Psoas muscle (tissue), 7 donors: ENCODE measurements at regions not wholly inside any gene's neighbourhood (a gene's known extent, or its start where the extent isn't known, plus 50 kb on each side); places are given as distances from the start of the nearest gene placed in this dataset.

Experiments
- ATAC-seq, 4 donors: fragments of 200-7000 bp; cut with Tn5 transposase; one replicate each; pipeline ENCODE4 v1.9.1; 2020; ENCODE audit warnings: moderate library complexity in 3 of 4, mild to moderate bottlenecking in 2 of 4
- DNase-seq, 2 donors: peaks; one replicate each; pipeline ENCODE4 v3.0.0-alpha.2; 2020
- H3K27ac ChIP-seq: fragments of 200-600 bp; one replicate; pipeline ENCODE4 v1.8.0; 2022
- H3K27me3 ChIP-seq, 3 donors: fragments of 200-600 bp in 1 of 3; one replicate each; pipeline versions ENCODE4 v1.6.1 to v1.8.0; 2013 to 2022; ENCODE audit warnings: low read length in 2 of 3, mild to moderate bottlenecking in 2 of 3, moderate library complexity in 1 of 3; ENCODE audit not compliant: insufficient read depth in 3 of 3
- H3K36me3 ChIP-seq, 2 donors: fragments of 200-600 bp in 1 of 2; one replicate each; pipeline versions ENCODE4 v1.6.1 to v1.8.0; 2013 to 2022; ENCODE audit warnings: low read depth in 1 of 2, mild to moderate bottlenecking in 1 of 2, moderate library complexity in 1 of 2; ENCODE audit not compliant: insufficient read depth in 1 of 2
- H3K4me1 ChIP-seq: fragments of 200-600 bp; one replicate; pipeline ENCODE4 v1.8.0; 2022
- H3K4me3 ChIP-seq: fragments of 200-600 bp; one replicate; pipeline ENCODE4 v1.8.0; 2022; ENCODE audit warnings: mild to moderate bottlenecking
- H3K9me3 ChIP-seq: fragments of 200-600 bp; one replicate; pipeline ENCODE4 v1.8.0; 2022
- WGBS, 3 donors: extraction: QIAGEN DNeasy Blood & Tissue Kit; methylation state at CpG; one replicate each; pipeline versions ENCODE4 v1.1.6 to v1.1.7; 2013; 5-methylcytosine and 5-hydroxymethylcytosine counted together
- intact Hi-C, 2 donors: fragments of 100-400 bp; cut with DNase I; formaldehyde crosslinking; loops; one replicate each; pipeline versions ENCODE4 v1.11.0 to v1.14.2; 2022
- TF ChIP-seq, protein P1 (sequence below): fragments of 200-600 bp; IDR thresholded peaks from one replicate; pipeline ENCODE4 v1.8.0; 2022; ENCODE audit warnings: antibody characterized with exemption
- donor health status: healthy with polysubstance abuse.
- donor health status: DM: no; HTN: no; CAD: no; lungs with moderate emphysema.
- donor health status: Bipolar disorder and iron deficiency.
- donor health status: healthy.
- donor health status: DM: yes; HTN: yes; CAD: no.
- donor health status: DM: no; HTN: no; CAD: no.
- donor health status: DM: yes; HTN: yes; CAD: no.

- no peaks in the 10 kb centered on the region for H3K36me3 ChIP-seq
- H3K27me3 ChIP-seq = no peaks in the 10 kb centered on the region
- H3K9me3 ChIP-seq = no peaks in the 10 kb centered on the region
- no peak overlapping the region for H3K27ac ChIP-seq
- intact Hi-C loops = no loop called here
- TF ChIP-seq, protein P1, sequence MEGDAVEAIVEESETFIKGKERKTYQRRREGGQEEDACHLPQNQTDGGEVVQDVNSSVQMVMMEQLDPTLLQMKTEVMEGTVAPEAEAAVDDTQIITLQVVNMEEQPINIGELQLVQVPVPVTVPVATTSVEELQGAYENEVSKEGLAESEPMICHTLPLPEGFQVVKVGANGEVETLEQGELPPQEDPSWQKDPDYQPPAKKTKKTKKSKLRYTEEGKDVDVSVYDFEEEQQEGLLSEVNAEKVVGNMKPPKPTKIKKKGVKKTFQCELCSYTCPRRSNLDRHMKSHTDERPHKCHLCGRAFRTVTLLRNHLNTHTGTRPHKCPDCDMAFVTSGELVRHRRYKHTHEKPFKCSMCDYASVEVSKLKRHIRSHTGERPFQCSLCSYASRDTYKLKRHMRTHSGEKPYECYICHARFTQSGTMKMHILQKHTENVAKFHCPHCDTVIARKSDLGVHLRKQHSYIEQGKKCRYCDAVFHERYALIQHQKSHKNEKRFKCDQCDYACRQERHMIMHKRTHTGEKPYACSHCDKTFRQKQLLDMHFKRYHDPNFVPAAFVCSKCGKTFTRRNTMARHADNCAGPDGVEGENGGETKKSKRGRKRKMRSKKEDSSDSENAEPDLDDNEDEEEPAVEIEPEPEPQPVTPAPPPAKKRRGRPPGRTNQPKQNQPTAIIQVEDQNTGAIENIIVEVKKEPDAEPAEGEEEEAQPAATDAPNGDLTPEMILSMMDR = no peak
- H3K4me3 ChIP-seq = no peak overlapping the region
- DNase-seq (no peak), ATAC-seq (no peak)
- no peaks in the 10 kb centered on the region for H3K4me1 ChIP-seq
- WGBS, 3 donors = 74 to 76% (median 75%) methylated on average over 4 of the region's 4 CpGs
These were observed 383.3 kb upstream of the ROBO2 start for GRCh38 chr3:76656531-76657070.

DNA sequence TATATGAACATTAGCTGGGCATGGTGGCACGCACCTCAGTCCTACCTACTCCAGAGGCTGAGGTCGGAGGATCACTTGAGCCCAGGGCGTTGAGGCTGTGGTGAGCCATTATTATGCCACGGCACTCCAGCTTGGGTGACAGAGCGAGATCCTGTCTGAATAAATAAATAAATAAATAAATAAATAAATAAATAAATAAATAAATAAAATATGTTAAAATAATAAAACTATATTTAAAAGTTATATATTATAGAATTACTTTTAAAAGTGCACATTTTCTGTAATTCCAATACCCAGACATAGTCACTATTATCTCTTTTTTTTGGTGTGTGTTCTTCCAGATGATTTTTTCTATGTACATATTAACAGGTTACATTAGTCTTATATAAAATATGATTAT is 382.0 kb upstream of the ROBO2 start:
- no peak for ATAC-seq
- H3K27ac ChIP-seq = no peak overlapping the region
- WGBS, 3 donors = 94 to 97% (median 96%) methylated on average over 5 of the region's 5 CpGs
- H3K27me3 ChIP-seq = no peaks in the 10 kb centered on the region
- H3K9me3 ChIP-seq = no peaks in the 10 kb centered on the region
- no peaks in the 10 kb centered on the region for H3K36me3 ChIP-seq
- DNase-seq = no peak
- no peak overlapping the region for H3K4me3 ChIP-seq
- intact Hi-C loops = no loop called here
- no peaks in the 10 kb centered on the region for H3K4me1 ChIP-seq
- TF ChIP-seq, protein P1 = no peak

GRCh38 chr3:76661527-76662250 is 378.2 kb upstream of the ROBO2 start:
- no peak overlapping the region for H3K4me3 ChIP-seq
- no peak for ATAC-seq
- no peak overlapping the region for H3K27ac ChIP-seq
- TF ChIP-seq, protein P1 = no peak
- 68 to 81% (median 75%) methylated on average over 3 of the region's 3 CpGs for WGBS, 3 donors
- intact Hi-C loops = no loop called here
- H3K36me3 ChIP-seq = no peaks in the 10 kb centered on the region
- no peaks in the 10 kb centered on the region for H3K9me3 ChIP-seq
- no peaks in the 10 kb centered on the region for H3K27me3 ChIP-seq
- H3K4me1 ChIP-seq = no peaks in the 10 kb centered on the region
- DNase-seq = no peak

- no peaks in the 10 kb centered on the region for H3K4me1 ChIP-seq
- H3K27ac ChIP-seq = no peak overlapping the region
- H3K9me3 ChIP-seq = no peaks in the 10 kb centered on the region
- 73 to 79% (median 78%) methylated on average over 3 of the region's 3 CpGs for WGBS, 3 donors
- no peaks in the 10 kb centered on the region for H3K27me3 ChIP-seq
- intact Hi-C loops = no loop called here
- no peak for ATAC-seq
- no peak overlapping the region for H3K4me3 ChIP-seq
- no peaks in the 10 kb centered on the region for H3K36me3 ChIP-seq
- DNase-seq = no peak
- TF ChIP-seq, protein P1 = no peak
These were observed 375.1 kb upstream of the ROBO2 start for GRCh38 chr3:76664816-76665215.

DNA sequence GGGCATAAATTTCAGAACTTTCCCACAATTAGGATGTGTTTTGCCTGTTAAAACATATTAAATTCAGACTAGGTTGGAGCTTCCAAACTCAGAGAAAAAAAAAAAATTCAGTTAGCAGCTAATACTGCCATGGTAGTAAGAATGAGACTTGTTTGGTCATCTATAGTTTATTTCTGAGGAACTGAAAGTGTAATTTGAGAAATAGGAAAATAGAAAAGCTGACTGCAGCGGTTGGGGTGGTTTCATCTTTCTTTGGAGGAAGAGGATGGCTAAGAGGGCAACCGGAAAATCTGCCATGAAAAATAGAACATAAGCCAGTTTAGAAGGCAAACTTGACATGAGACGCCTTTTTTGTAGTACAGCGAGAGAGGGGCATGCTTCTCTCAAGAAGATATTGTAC is 371.2 kb upstream of the ROBO2 start:
- TF ChIP-seq, protein P1 = no peak
- Histone ChIP-seq H3K36me3 (no peaks in the 10 kb centered on the region), H3K27ac (no peak overlapping the region), H3K9me3 (no peaks in the 10 kb centered on the region), H3K27me3 (no peaks in the 10 kb centered on the region), H3K4me3 (no peak overlapping the region), H3K4me1 (no peaks in the 10 kb centered on the region)
- intact Hi-C loops = no loop called here
- WGBS, 3 donors = 34 to 41% (median 39%) methylated on average over 4 of the region's 4 CpGs
- ATAC-seq (no peak), DNase-seq (no peak)
